DOHH2 (cell line): ENCODE measurements at regions not wholly inside any gene's neighbourhood (a gene's known extent, or its start where the extent isn't known, plus 50 kb on each side); places are given as distances from the start of the nearest gene placed in this dataset.

Experiments
- H3F3A ChIP-seq: fragments of 200-600 bp; sonication (generic), shearing (Covaris generic); 2 replicates; pipeline ENCODE4 v1.6.0; 2016; ENCODE audit warnings: antibody characterized with exemption, mild to moderate bottlenecking; ENCODE audit not compliant: control insufficient read depth, insufficient read depth
- H3K27ac ChIP-seq: fragments of 200-600 bp; sonication (generic); 2 replicates; pipeline ENCODE4 v1.5.1; 2014; ENCODE audit warnings: low read depth, mild to moderate bottlenecking, low read length, moderate library complexity
- H3K27me3 ChIP-seq: fragments of 200-600 bp; sonication (generic); 2 replicates; pipeline ENCODE4 v1.6.1; 2014; ENCODE audit warnings: mild to moderate bottlenecking, low read length, mixed read lengths; ENCODE audit not compliant: control insufficient read depth
- H3K36me3 ChIP-seq: fragments of 200-600 bp; sonication (generic); 2 replicates; pipeline ENCODE4 v1.6.1; 2014; ENCODE audit warnings: mild to moderate bottlenecking, low read length, moderate library complexity, mixed read lengths; ENCODE audit not compliant: control insufficient read depth
- H3K4me1 ChIP-seq: fragments of 200-600 bp; sonication (generic); 2 replicates; pipeline ENCODE4 v1.6.1; 2014; ENCODE audit warnings: mild to moderate bottlenecking, low read length, mixed read lengths; ENCODE audit not compliant: control insufficient read depth
- H3K4me2 ChIP-seq: fragments of 200-600 bp; sonication (generic); 2 replicates; pipeline ENCODE4 v1.6.0; 2014; ENCODE audit warnings: mild to moderate bottlenecking, low read length, moderate library complexity
- H3K4me3 ChIP-seq: fragments of 200-600 bp; sonication (generic); 2 replicates; pipeline ENCODE4 v1.5.1; 2014; ENCODE audit warnings: mild to moderate bottlenecking, low read length, mixed read lengths
- H3K79me2 ChIP-seq: fragments of 200-600 bp; sonication (generic); 2 replicates; pipeline ENCODE4 v1.6.1; 2014; ENCODE audit warnings: mild to moderate bottlenecking, low read length, mixed read lengths; ENCODE audit not compliant: control insufficient read depth
- H3K9me2 ChIP-seq: fragments of 200-600 bp; sonication (generic); replicated peaks from 2 replicates; pipeline ENCODE4 v1.6.1; 2014; ENCODE audit warnings: mild to moderate bottlenecking, low read length, mixed read lengths; ENCODE audit not compliant: control insufficient read depth
- H3K9me3 ChIP-seq: fragments of 200-600 bp; sonication (generic); 2 replicates; pipeline ENCODE4 v1.6.1; 2014; ENCODE audit warnings: antibody characterized with exemption, low read length, mixed read lengths; ENCODE audit not compliant: control insufficient read depth, insufficient read depth
- H4K20me1 ChIP-seq: fragments of 200-600 bp; sonication (generic); 2 replicates; pipeline ENCODE4 v1.6.0; 2014; ENCODE audit warnings: low read depth, mild to moderate bottlenecking, antibody characterized with exemption, low read length, moderate library complexity; ENCODE audit not compliant: control insufficient read depth, insufficient read depth
- EZH2phosphoT487 ChIP-seq: fragments of 200-600 bp; sonication (generic); IDR thresholded peaks from 2 replicates; pipeline ENCODE4 v1.6.1; 2017; ENCODE audit warnings: borderline replicate concordance, mild to moderate bottlenecking, antibody characterized with exemption, low read length, moderate library complexity, mixed read lengths
- TF ChIP-seq, protein P1 (sequence below): fragments of 200-600 bp; sonication (generic); IDR thresholded peaks from one replicate; pipeline ENCODE4 v1.5.1; 2014; ENCODE audit warnings: antibody characterized with exemption, mild to moderate bottlenecking, low read depth, low read length; ENCODE audit not compliant: poor library complexity, severe bottlenecking

DNA sequence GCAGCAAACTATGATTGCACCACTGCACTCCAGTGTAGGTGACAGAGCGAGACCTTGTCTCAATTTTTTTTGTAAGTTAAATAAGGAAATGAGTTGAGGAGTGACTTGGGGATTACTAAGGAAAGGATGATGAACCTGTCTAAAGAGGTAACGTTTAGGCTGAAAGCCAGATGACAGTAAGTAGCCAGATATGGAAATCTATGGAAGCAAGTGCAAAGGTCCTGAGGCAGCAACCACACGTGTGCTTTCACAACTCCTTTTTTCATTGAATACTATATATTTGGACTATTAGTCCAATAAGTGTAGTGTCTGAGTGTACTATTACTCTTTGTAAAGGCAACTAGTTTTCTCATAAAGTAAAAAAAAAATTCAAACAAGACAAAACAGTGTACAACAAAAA, 147.4 kb downstream of the CD24 start:
- no peaks in the 10 kb centered on the region for H3F3A ChIP-seq
- H3K4me2 ChIP-seq: no peak overlapping the region
- H3K9me3 ChIP-seq: no peaks in the 10 kb centered on the region
- H3K36me3 ChIP-seq: no peaks in the 10 kb centered on the region
- no peak overlapping the region for H3K27ac ChIP-seq
- no peak for TF ChIP-seq EZH2phosphoT487
- TF ChIP-seq, protein P1, sequence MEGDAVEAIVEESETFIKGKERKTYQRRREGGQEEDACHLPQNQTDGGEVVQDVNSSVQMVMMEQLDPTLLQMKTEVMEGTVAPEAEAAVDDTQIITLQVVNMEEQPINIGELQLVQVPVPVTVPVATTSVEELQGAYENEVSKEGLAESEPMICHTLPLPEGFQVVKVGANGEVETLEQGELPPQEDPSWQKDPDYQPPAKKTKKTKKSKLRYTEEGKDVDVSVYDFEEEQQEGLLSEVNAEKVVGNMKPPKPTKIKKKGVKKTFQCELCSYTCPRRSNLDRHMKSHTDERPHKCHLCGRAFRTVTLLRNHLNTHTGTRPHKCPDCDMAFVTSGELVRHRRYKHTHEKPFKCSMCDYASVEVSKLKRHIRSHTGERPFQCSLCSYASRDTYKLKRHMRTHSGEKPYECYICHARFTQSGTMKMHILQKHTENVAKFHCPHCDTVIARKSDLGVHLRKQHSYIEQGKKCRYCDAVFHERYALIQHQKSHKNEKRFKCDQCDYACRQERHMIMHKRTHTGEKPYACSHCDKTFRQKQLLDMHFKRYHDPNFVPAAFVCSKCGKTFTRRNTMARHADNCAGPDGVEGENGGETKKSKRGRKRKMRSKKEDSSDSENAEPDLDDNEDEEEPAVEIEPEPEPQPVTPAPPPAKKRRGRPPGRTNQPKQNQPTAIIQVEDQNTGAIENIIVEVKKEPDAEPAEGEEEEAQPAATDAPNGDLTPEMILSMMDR: no peak
- no peaks in the 10 kb centered on the region for H4K20me1 ChIP-seq
- no peaks in the 10 kb centered on the region for H3K27me3 ChIP-seq
- no peaks in the 10 kb centered on the region for H3K79me2 ChIP-seq
- H3K4me3 ChIP-seq: no peak overlapping the region
- no peaks in the 10 kb centered on the region; the same call in 1 of the 2 replicates for H3K4me1 ChIP-seq
- H3K9me2 ChIP-seq: no peaks in the 10 kb centered on the region

DNA sequence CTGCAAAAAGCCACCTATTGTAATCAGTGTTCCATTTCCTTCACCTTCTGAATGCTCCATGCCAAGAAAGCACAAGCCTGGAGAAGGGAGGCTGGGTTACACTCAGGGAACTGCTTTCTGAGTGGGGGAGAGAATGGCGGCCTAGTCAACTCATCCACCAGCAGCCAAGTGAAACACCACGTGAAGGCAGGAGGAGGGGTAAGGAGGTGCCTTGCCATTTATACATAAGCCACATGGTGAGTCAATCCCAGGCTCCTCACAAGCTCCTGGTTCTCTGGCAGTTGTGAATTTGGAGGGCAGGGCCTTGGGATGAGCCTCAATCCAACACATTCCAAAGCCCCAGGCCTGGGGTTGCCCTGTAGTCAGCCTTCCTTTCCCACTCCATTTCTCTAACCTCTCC, 149.4 kb downstream of the CD24 start:
- no peaks in the 10 kb centered on the region; the same call in 1 of the 2 replicates for H3K4me1 ChIP-seq
- H3F3A ChIP-seq: no peaks in the 10 kb centered on the region
- H4K20me1 ChIP-seq: no peaks in the 10 kb centered on the region

DNA sequence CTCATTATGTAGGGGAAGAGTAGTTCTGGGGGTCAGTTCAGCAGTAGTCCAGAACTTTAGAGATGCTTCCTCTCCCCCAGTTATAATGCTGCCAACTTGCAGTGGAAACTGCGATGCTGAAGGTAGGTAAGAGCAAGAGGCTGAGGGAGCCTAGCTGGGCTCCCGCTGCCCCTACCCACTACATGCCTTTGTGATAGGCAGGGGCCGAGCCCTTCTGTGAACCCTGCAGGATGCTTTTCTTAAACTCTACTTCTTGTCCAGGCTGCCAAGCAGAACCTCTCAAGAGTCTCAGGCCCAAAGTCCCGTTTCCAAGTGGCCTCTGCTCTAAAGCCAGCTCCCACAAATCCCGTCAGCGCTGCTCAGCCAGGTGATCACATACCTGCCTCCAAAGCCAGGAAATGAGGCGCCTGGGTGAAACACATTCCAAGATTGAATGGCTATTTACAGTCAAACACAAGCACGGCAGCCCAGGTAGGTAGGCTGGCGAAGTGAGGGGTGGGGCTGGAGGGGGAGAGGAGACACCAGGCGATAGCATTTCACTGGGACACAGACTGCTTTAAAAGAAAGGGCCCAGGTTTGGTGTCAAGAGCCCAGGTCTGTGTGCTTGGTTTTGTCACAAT, 150.7 kb downstream of the CD24 start:
- no peak overlapping the region for H3K4me2 ChIP-seq
- H3K4me3 ChIP-seq: no peak overlapping the region
- H4K20me1 ChIP-seq: no peaks in the 10 kb centered on the region
- no peaks in the 10 kb centered on the region for H3K27me3 ChIP-seq
- H3K79me2 ChIP-seq: no peaks in the 10 kb centered on the region
- H3K4me1 ChIP-seq: no peaks in the 10 kb centered on the region; the same call in 1 of the 2 replicates
- no peaks in the 10 kb centered on the region for H3K36me3 ChIP-seq
- no peak for TF ChIP-seq EZH2phosphoT487
- TF ChIP-seq, protein P1: no peak
- no peak overlapping the region for H3K27ac ChIP-seq
- H3K9me2 ChIP-seq: no peaks in the 10 kb centered on the region
- H3K9me3 ChIP-seq: no peaks in the 10 kb centered on the region
- H3F3A ChIP-seq: no peaks in the 10 kb centered on the region

More for the DNA sequence above, 149.4 kb downstream of the CD24 start:
- Histone ChIP-seq H3K9me3 (no peaks in the 10 kb centered on the region), H3K36me3 (no peaks in the 10 kb centered on the region), H3K4me2 (no peak overlapping the region), H3K4me3 (no peak overlapping the region), H3K79me2 (no peaks in the 10 kb centered on the region), H3K27me3 (no peaks in the 10 kb centered on the region), H3K27ac (no peak overlapping the region), H3K9me2 (no peaks in the 10 kb centered on the region)
- TF ChIP-seq EZH2phosphoT487: no peak

DNA sequence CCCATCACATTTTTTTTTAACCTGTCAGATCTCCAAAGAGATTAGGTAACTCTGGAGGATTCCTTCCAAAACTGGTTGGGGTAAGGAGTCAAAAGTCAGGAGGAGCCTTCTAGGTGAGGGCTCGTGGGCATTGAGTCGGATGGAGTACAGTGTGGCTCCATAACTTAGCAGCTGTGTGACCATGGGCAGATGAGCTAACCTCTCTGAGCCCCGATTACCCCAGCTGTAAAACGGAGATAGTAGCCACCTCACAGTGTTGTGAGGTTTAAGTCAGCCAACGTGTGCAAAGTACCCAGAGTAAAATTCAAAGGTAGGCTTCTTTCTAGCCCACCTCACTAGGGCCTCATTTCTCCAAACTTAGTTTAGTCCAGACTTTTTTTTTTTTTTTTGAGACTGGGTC, 151.5 kb downstream of the CD24 start:
- Histone ChIP-seq H3K4me1 (no peaks in the 10 kb centered on the region; the same call in 1 of the 2 replicates), H3K4me3 (no peak overlapping the region), H3K9me3 (no peaks in the 10 kb centered on the region), H3F3A (no peaks in the 10 kb centered on the region), H4K20me1 (no peaks in the 10 kb centered on the region), H3K9me2 (no peaks in the 10 kb centered on the region), H3K79me2 (no peaks in the 10 kb centered on the region), H3K27me3 (no peaks in the 10 kb centered on the region), H3K4me2 (no peak overlapping the region), H3K36me3 (no peaks in the 10 kb centered on the region), H3K27ac (no peak overlapping the region)
- TF ChIP-seq, protein P1: no peak
- no peak for TF ChIP-seq EZH2phosphoT487
